Caco-2 (cell line): ENCODE measurements at regions not wholly inside any gene's neighbourhood (a gene's known extent, or its start where the extent isn't known, plus 50 kb on each side); places are given as distances from the start of the nearest gene placed in this dataset.

ENCODE experiments used
- BruUV-seq: library from RNA; stranded (reverse); fragments of 400-500 nt; replicated peaks from 2 replicates; lab custom pipeline; 2021; lab: Mats Ljungman, UMichigan
- CTCF ChIA-PET: fragments of 300-600 bp; sonication (Branson Sonifier 250); formaldehyde crosslinking; loops from one replicate; lab custom pipeline; 2022; ENCODE audit warnings: antibody characterized with exemption; lab: Charles Lee
- POLR2A ChIA-PET: fragments of 300-600 bp; sonication (Branson Sonifier 250); formaldehyde crosslinking; loops from one replicate; lab custom pipeline; 2022; ENCODE audit warnings: antibody characterized with exemption; lab: Charles Lee
- DNase-seq, 2 experiments: peaks; one replicate each; pipeline versions ENCODE4 v3.0.0 to v3.0.0-alpha.2; 2020 to 2022
- H3K27me3 ChIP-seq: replicated peaks from 2 replicates; pipeline ENCODE4 v1.6.0; 2011; ENCODE audit warnings: low read length; ENCODE audit not compliant: control insufficient read depth, insufficient read depth
- H3K36me3 ChIP-seq: 2 replicates; pipeline ENCODE4 v1.5.1; 2011; ENCODE audit warnings: low read length; ENCODE audit not compliant: control insufficient read depth, insufficient read depth
- H3K4me1 ChIP-seq: fragments of 250-450 bp; sonication (Bioruptor Pico); 2 replicates; pipeline ENCODE4 v1.5.1; 2020; ENCODE audit warnings: mild to moderate bottlenecking
- H3K4me3 ChIP-seq: 2 replicates; pipeline ENCODE4 v1.5.1; 2011; ENCODE audit warnings: low read depth, mild to moderate bottlenecking, control low read depth, low read length
- H3K9me3 ChIP-seq: fragments of 250-450 bp; sonication (Bioruptor Pico); 2 replicates; pipeline ENCODE4 v1.5.1; 2020; ENCODE audit warnings: mild to moderate bottlenecking, moderate library complexity
- H3K27ac Mint-ChIP-seq: one replicate; pipeline ENCODE4 v1.8.0; 2022; ENCODE audit warnings: mixed read lengths; ENCODE audit not compliant: unreplicated experiment
- H3K27me3 Mint-ChIP-seq: one replicate; pipeline ENCODE4 v1.8.0; 2022; ENCODE audit warnings: mixed read lengths; ENCODE audit not compliant: insufficient read depth, unreplicated experiment
- H3K36me3 Mint-ChIP-seq: one replicate; pipeline ENCODE4 v1.8.0; 2022; ENCODE audit warnings: mild to moderate bottlenecking, mixed read lengths; ENCODE audit not compliant: insufficient read depth, unreplicated experiment
- H3K4me1 Mint-ChIP-seq: one replicate; pipeline ENCODE4 v1.8.0; 2022; ENCODE audit warnings: low read depth, mixed read lengths; ENCODE audit not compliant: unreplicated experiment
- H3K4me3 Mint-ChIP-seq: one replicate; pipeline ENCODE4 v1.8.0; 2022; ENCODE audit warnings: mild to moderate bottlenecking, moderate library complexity, mixed read lengths; ENCODE audit not compliant: unreplicated experiment
- H3K9me3 Mint-ChIP-seq: one replicate; pipeline ENCODE4 v1.8.0; 2022; ENCODE audit warnings: mixed read lengths; ENCODE audit not compliant: unreplicated experiment
- CTCF ChIP-seq, 2 experiments: fragments of 200-600 bp in 1 of 2; IDR thresholded peaks; 1 replicate in 1 of 2; 2 replicates in 1 of 2; pipeline versions ENCODE4 v1.5.1 to v1.8.0; 2011 to 2022; ENCODE audit warnings: antibody characterized with exemption in 1 of 2, control low read depth in 1 of 2, inconsistent platforms in 1 of 2, low read depth in 1 of 2, low read length in 1 of 2, mild to moderate bottlenecking in 1 of 2, moderate library complexity in 1 of 2; ENCODE audit not compliant: insufficient read depth in 1 of 2, severe bottlenecking in 1 of 2, unreplicated experiment in 1 of 2
- intact Hi-C: fragments of 100-400 bp; cut with micrococcal nuclease; formaldehyde crosslinking; loops from one replicate; pipeline ENCODE4 v1.10.0; 2022; ENCODE audit not compliant: unreplicated experiment

- Mint-ChIP-seq H3K36me3 (no peaks in the 10 kb centered on the region), H3K9me3 (peaks cover 11% of the 10 kb centered on the region), H3K4me3 (no peak overlapping the region), H3K4me1 (no peaks in the 10 kb centered on the region), H3K27ac (no peak overlapping the region), H3K27me3 (peaks cover 4% of the 10 kb centered on the region)
- Histone ChIP-seq H3K36me3 (no peaks in the 10 kb centered on the region), H3K27me3 (no peaks in the 10 kb centered on the region), H3K4me1 (no peaks in the 10 kb centered on the region), H3K9me3 (no peaks in the 10 kb centered on the region), H3K4me3 (no peak overlapping the region)
- BruUV-seq, result no TSS peak
- no peak for DNase-seq
- intact Hi-C loops, result no loop called here
- CTCF ChIA-PET, result no interaction called here
- TF ChIP-seq CTCF (IDR thresholded peaks at IDR 0.05; ENCODE audit: insufficient read depth in 1 of 2, low read depth in 1 of 2, low read length in 1 of 2, severe bottlenecking in 1 of 2, unreplicated experiment in 1 of 2), result no peak
- POLR2A ChIA-PET, result no interaction called here
These were observed 522.6 kb downstream of the MN1 start for GRCh38 chr22:27278946-27279345.

- no TSS peak for BruUV-seq
- H3K36me3 Mint-ChIP-seq, result no peaks in the 10 kb centered on the region
- H3K9me3 ChIP-seq, result no peaks in the 10 kb centered on the region
- intact Hi-C loops, result no loop called here
- H3K27me3 ChIP-seq, result no peaks in the 10 kb centered on the region
- H3K4me1 ChIP-seq, result no peaks in the 10 kb centered on the region
- H3K27me3 Mint-ChIP-seq, result peaks cover 10% of the 10 kb centered on the region
- no peaks in the 10 kb centered on the region for H3K36me3 ChIP-seq
- no peaks in the 10 kb centered on the region for H3K9me3 Mint-ChIP-seq
- POLR2A ChIA-PET, result no interaction called here
- no peak overlapping the region for H3K4me3 Mint-ChIP-seq
- CTCF ChIA-PET, result no interaction called here
- TF ChIP-seq CTCF (IDR thresholded peaks at IDR 0.05; ENCODE audit: insufficient read depth in 1 of 2, low read depth in 1 of 2, low read length in 1 of 2, severe bottlenecking in 1 of 2, unreplicated experiment in 1 of 2), result no peak
- no peak overlapping the region for H3K27ac Mint-ChIP-seq
- DNase-seq, result no peak
- H3K4me1 Mint-ChIP-seq, result no peaks in the 10 kb centered on the region
- no peak overlapping the region for H3K4me3 ChIP-seq
These were observed 518.3 kb downstream of the MN1 start for GRCh38 chr22:27283240-27283639.

DNA sequence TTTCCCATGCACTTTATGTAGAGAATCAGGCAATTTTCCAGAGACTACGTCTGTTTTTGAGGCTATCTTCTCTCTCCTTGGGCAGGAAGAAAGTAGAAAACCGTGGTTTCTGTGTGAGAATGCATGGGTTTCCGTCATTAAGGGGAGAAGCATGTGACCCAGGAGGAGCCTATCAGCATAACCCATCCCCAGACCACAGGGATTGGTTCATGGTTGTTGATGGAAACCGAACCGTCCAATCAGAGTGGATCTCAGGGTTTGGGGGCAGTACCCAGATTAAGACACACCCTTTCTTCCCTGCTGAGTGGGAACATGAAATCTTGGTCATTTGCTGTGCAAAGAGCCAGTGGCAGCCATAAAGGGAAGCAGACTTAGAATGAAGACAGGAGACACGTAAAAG lies 517.8 kb downstream of the MN1 start:
- no peaks in the 10 kb centered on the region for H3K36me3 Mint-ChIP-seq
- DNase-seq, result peak in 1 of 2 experiments; percentile 5
- ChIA-PET POLR2A (no interaction called here), CTCF (no interaction called here)
- Histone ChIP-seq H3K4me1 (no peaks in the 10 kb centered on the region), H3K9me3 (no peaks in the 10 kb centered on the region), H3K36me3 (no peaks in the 10 kb centered on the region), H3K4me3 (no peak overlapping the region), H3K27me3 (no peaks in the 10 kb centered on the region)
- no peaks in the 10 kb centered on the region for H3K4me1 Mint-ChIP-seq
- no peaks in the 10 kb centered on the region for H3K9me3 Mint-ChIP-seq
- BruUV-seq, result no TSS peak
- H3K27ac Mint-ChIP-seq, result no peak overlapping the region
- intact Hi-C loops, result no loop called here
- TF ChIP-seq CTCF (IDR thresholded peaks at IDR 0.05; ENCODE audit: insufficient read depth in 1 of 2, low read depth in 1 of 2, low read length in 1 of 2, severe bottlenecking in 1 of 2, unreplicated experiment in 1 of 2), result no peak
- no peak overlapping the region for H3K4me3 Mint-ChIP-seq
- peaks cover 7% of the 10 kb centered on the region for H3K27me3 Mint-ChIP-seq
